ENCODE measurements at regions not wholly inside any gene's neighbourhood (a gene's known extent, or its start where the extent isn't known, plus 50 kb on each side); places are given as distances from the start of the nearest gene placed in this dataset.

DNA sequence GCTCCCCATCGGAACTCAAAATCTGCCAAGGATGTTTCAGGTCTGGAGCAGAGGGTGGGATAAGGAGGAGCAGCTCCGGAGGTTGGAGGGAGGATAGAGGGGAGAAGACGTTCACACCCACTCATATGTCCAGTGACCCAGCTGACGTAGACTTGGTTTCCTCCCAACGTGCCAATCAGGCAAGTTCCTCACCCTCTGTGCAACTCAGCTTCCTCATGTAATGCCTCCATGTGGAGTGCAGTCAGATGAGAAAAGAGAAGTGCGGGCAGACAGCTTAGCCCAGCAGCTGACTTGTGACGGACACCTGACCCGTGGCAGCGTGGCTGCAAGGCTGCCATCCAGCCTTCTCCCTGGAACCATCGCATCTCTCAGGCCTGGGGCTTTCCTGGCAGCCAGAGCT is 86.8 kb downstream of the NPTX2 start:
- no peak for TF ChIP-seq POLR2AphosphoS5 (IDR thresholded peaks at IDR 0.05; ENCODE audit: low read depth, low read length)
- no peak for TF ChIP-seq POLR2A (IDR thresholded peaks at IDR 0.05; ENCODE audit: low read depth, low read length)
